A549 (cell line): ENCODE measurements at regions not wholly inside any gene's neighbourhood (a gene's known extent, or its start where the extent isn't known, plus 50 kb on each side); places are given as distances from the start of the nearest gene placed in this dataset.

Source experiments
- ATAC-seq, 2 experiments: fragments of 200-7000 bp in 1 of 2; fragments of >200 bp in 1 of 2; cut with Nextera tagmentation in 1 of 2; cut with Tn5 transposase in 1 of 2; 3 replicates each; pipeline versions ENCODE4 v1.8.0 to v1.9.1; 2018 to 2020; ENCODE audit warnings: mild to moderate bottlenecking in 1 of 2, moderate library complexity in 1 of 2
- CTCF ChIA-PET: fragments of 300-600 bp; sonication (Branson Sonifier 250); formaldehyde crosslinking; extraction: SDS; loops from one replicate; lab custom pipeline; 2021; ENCODE audit warnings: antibody characterized with exemption, inconsistent platforms; lab: Yijun Ruan, JAX
- POLR2A ChIA-PET: fragments of 350-600 bp; formaldehyde crosslinking; extraction: SDS; loops from one replicate; lab custom pipeline; 2021; ENCODE audit warnings: antibody characterized with exemption, inconsistent platforms; lab: Yijun Ruan, JAX
- DNase-seq, 2 experiments: peaks; one replicate each; pipeline versions ENCODE4 v3.0.0 to v3.0.0-alpha.2; 2011 to 2016; ENCODE audit warnings: low read depth in 1 of 2, low spot score in 1 of 2
- FAIRE-seq: peaks from 2 replicates; lab custom pipeline; 2011; peaks lifted over from hg19 to GRCh38; lab: Jason Lieb, UNC
- H3K27ac ChIP-seq, 2 experiments: fragments of >200 bp; sonication (Bioruptor Twin); formaldehyde crosslinking; 3 replicates each; pipeline ENCODE4 v1.5.1; 2016 to 2017
- H3K4me1 ChIP-seq: fragments of >200 bp; sonication (Bioruptor Twin); formaldehyde crosslinking; 3 replicates; pipeline ENCODE4 v1.6.1; 2016
- H3K4me2 ChIP-seq: fragments of >200 bp; sonication (Bioruptor Twin); formaldehyde crosslinking; 3 replicates; pipeline ENCODE4 v1.6.1; 2016
- H3K4me3 ChIP-seq: fragments of >200 bp; sonication (Bioruptor Twin); formaldehyde crosslinking; 3 replicates; pipeline ENCODE4 v1.5.1; 2016
- H3K9me3 ChIP-seq: fragments of >200 bp; sonication (Bioruptor Twin); formaldehyde crosslinking; 3 replicates; pipeline ENCODE4 v1.6.1; 2016
- BHLHE40 ChIP-seq: IDR thresholded peaks from 2 replicates; pipeline ENCODE4 v1.6.1; 2012; ENCODE audit warnings: low read depth, low read length, inconsistent platforms
- CBX2 ChIP-seq: fragments of 200-600 bp; sonication (generic); IDR thresholded peaks from 2 replicates; pipeline ENCODE4 v1.6.1; 2016; ENCODE audit warnings: low read depth, mild to moderate bottlenecking, borderline replicate concordance
- CHD2 ChIP-seq: fragments of 150-350 bp; IDR thresholded peaks from 2 replicates; pipeline ENCODE4 v1.6.1; 2014; ENCODE audit warnings: low read length; ENCODE audit not compliant: partially characterized antibody
- EHMT2 ChIP-seq: fragments of 200-600 bp; sonication (generic); IDR thresholded peaks from 2 replicates; pipeline ENCODE4 v1.6.1; 2016; ENCODE audit warnings: antibody characterized with exemption, low read depth, mild to moderate bottlenecking, moderate library complexity
- EP300 ChIP-seq, 2 experiments: fragments of >200 bp; sonication (Bioruptor Twin); formaldehyde crosslinking; IDR thresholded peaks; 2 replicates in 1 of 2; 3 replicates in 1 of 2; pipeline ENCODE4 v1.6.1; 2016 to 2017
- FOSL2 ChIP-seq, 2 experiments: fragments of 450-650 bp in 1 of 2; fragments of >200 bp in 1 of 2; sonication (Bioruptor Twin) in 1 of 2; formaldehyde crosslinking; IDR thresholded peaks; 2 replicates each; pipeline versions ENCODE4 v1.5.0 to v1.6.1; 2016 to 2020; ENCODE audit warnings: mild to moderate bottlenecking in 1 of 2, moderate library complexity in 1 of 2
- HOXB13 ChIP-seq: fragments of 250-450 bp; sonication (Bioruptor Pico); IDR thresholded peaks from 2 replicates; pipeline ENCODE4 v1.5.0; 2020; ENCODE audit warnings: low read depth, mild to moderate bottlenecking, moderate library complexity
- HOXB5 ChIP-seq: fragments of 250-450 bp; sonication (Bioruptor Pico); IDR thresholded peaks from 2 replicates; pipeline ENCODE4 v1.5.0; 2020; ENCODE audit warnings: mild to moderate bottlenecking, moderate library complexity
- NFE2L2 ChIP-seq: fragments of 150-350 bp; conservative IDR thresholded peaks from 2 replicates; pipeline ENCODE4 v1.6.1; 2014; ENCODE audit warnings: low read length
- NR3C1 ChIP-seq: fragments of >200 bp; sonication (Bioruptor Twin); formaldehyde crosslinking; IDR thresholded peaks from 3 replicates; pipeline ENCODE4 v1.6.1; 2017
- POLR2A ChIP-seq: IDR thresholded peaks from 2 replicates; pipeline ENCODE4 v1.6.1; 2012; ENCODE audit warnings: mild to moderate bottlenecking, low read length
- RAD21 ChIP-seq, 2 experiments: fragments of >200 bp in 1 of 2; sonication (Bioruptor Twin) in 1 of 2; formaldehyde crosslinking in 1 of 2; IDR thresholded peaks in 1 of 2; conservative IDR thresholded peaks in 1 of 2; 2 replicates in 1 of 2; 3 replicates in 1 of 2; pipeline ENCODE4 v1.6.1; 2012 to 2018; ENCODE audit warnings: inconsistent platforms in 1 of 2
- RFX5 ChIP-seq: fragments of 450-650 bp; IDR thresholded peaks from 2 replicates; pipeline ENCODE4 v1.7.1; 2014; ENCODE audit warnings: antibody characterized with exemption, mild to moderate bottlenecking, moderate library complexity
- TFCP2L1 ChIP-seq: fragments of 250-450 bp; sonication (Bioruptor Pico); IDR thresholded peaks from 2 replicates; pipeline ENCODE4 v1.5.0; 2021; ENCODE audit warnings: mild to moderate bottlenecking
- ZC3H11A ChIP-seq: fragments of 450-650 bp; IDR thresholded peaks from 2 replicates; pipeline ENCODE4 v1.6.1; 2014; ENCODE audit warnings: antibody characterized with exemption, mild to moderate bottlenecking
- ZFP36 ChIP-seq: fragments of 450-650 bp; IDR thresholded peaks from 2 replicates; pipeline ENCODE4 v1.6.1; 2014; ENCODE audit warnings: borderline replicate concordance; ENCODE audit not compliant: partially characterized antibody
- WGBS: methylation state at CpG from one replicate; pipeline ENCODE4 v1.1.6; 2017; ENCODE audit errors: missing lambda C conversion rate; 5-methylcytosine and 5-hydroxymethylcytosine counted together
- TF ChIP-seq, protein P1 (sequence below): IDR thresholded peaks from 2 replicates; pipeline ENCODE4 v1.6.1; 2012; ENCODE audit warnings: low read depth, borderline replicate concordance
- TF ChIP-seq, protein P2 (sequence below): fragments of 250-450 bp; sonication (Bioruptor Pico); IDR thresholded peaks from 2 replicates; pipeline ENCODE4 v1.5.0; 2021; ENCODE audit warnings: mild to moderate bottlenecking, moderate library complexity, borderline replicate concordance
- TF ChIP-seq, protein P3 (sequence below): fragments of 200-600 bp; sonication (generic); IDR thresholded peaks from 2 replicates; pipeline ENCODE4 v1.6.1; 2016; ENCODE audit warnings: antibody characterized with exemption, mild to moderate bottlenecking, moderate library complexity
- TF ChIP-seq, protein P4 (sequence below): fragments of 450-650 bp; IDR thresholded peaks from 2 replicates; pipeline ENCODE4 v1.6.1; 2014; ENCODE audit warnings: antibody characterized with exemption
- TF ChIP-seq, protein P5 (sequence below): fragments of 150-350 bp; IDR thresholded peaks from 2 replicates; pipeline ENCODE4 v1.6.1; 2014; ENCODE audit warnings: low read depth, mild to moderate bottlenecking, low read length

DNA sequence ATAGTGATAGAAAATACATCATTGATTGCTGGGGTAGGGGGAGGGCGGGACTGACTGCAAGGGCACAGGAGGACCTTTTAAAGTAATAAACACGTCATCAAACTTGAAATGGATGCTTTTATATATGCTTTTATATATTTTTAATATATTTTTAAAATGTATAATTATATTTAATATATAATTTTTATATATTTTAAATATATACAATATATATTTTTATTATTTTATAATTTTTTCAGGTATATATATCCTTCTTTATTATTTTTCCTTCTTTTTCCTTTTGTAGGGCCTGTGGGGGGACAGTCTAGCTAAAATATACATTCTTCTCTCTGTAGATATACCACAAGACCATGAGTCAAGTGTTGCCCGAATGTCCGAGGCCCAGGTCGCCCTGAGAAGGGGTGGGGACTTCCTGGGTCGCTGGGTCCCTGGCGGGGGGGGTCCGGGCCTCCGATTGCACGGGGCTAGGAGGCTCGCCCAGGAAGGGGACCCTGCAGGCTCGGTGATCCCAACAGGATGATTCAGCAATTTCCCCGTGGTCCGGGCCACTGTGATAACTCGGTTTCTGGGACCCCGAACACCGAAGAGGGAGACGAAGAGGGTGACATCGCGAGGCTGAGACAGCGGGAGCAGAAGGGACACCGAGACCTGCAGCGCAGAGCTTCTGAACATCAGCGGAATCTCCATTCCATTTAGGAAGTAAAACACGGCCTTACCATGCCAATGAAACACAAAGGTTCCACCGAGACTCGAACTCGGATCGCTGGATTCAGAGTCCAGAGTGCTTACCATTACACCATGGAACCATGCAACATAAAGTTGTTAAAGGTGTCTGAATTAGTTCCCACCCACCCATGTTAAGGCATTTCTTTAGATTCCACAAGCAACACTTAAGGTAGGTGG lies 112.5 kb upstream of the NBPF11 start (continued):
- TF ChIP-seq CHD2 (peak; percentile 73), NR3C1 (no peak), EP300 (IDR thresholded peaks at IDR 0.05) (0 out of 5 replicates have a peak, but pooled peaks of 1 of the 2 experiments have one; percentile 15), NFE2L2 (peak; percentile 95), CBX2 (no peak), TFCP2L1 (no peak), HOXB5 (CRISPR knock-in tag) (no peak), POLR2A (no peak), HOXB13 (CRISPR knock-in tag) (no peak), FOSL2 (IDR thresholded peaks at IDR 0.05) (no peak), FOSL2 (CRISPR knock-in tag; IDR thresholded peaks at IDR 0.05) (peak; percentile 73), RFX5 (peak; percentile 58; the same call in 1 of the 2 replicates), ZC3H11A (no peak), BHLHE40 (no peak), ZFP36 (peak; percentile 33)
- TF ChIP-seq, protein P1, sequence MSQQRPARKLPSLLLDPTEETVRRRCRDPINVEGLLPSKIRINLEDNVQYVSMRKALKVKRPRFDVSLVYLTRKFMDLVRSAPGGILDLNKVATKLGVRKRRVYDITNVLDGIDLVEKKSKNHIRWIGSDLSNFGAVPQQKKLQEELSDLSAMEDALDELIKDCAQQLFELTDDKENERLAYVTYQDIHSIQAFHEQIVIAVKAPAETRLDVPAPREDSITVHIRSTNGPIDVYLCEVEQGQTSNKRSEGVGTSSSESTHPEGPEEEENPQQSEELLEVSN, result no peak
- TF ChIP-seq, protein P2, sequence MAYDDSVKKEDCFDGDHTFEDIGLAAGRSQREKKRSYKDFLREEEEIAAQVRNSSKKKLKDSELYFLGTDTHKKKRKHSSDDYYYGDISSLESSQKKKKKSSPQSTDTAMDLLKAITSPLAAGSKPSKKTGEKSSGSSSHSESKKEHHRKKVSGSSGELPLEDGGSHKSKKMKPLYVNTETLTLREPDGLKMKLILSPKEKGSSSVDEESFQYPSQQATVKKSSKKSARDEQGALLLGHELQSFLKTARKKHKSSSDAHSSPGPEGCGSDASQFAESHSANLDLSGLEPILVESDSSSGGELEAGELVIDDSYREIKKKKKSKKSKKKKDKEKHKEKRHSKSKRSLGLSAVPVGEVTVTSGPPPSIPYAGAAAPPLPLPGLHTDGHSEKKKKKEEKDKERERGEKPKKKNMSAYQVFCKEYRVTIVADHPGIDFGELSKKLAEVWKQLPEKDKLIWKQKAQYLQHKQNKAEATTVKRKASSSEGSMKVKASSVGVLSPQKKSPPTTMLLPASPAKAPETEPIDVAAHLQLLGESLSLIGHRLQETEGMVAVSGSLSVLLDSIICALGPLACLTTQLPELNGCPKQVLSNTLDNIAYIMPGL (CRISPR knock-in tag), result 0 out of 2 replicates have a peak, but pooled peaks have one; percentile 40
- TF ChIP-seq, protein P3, sequence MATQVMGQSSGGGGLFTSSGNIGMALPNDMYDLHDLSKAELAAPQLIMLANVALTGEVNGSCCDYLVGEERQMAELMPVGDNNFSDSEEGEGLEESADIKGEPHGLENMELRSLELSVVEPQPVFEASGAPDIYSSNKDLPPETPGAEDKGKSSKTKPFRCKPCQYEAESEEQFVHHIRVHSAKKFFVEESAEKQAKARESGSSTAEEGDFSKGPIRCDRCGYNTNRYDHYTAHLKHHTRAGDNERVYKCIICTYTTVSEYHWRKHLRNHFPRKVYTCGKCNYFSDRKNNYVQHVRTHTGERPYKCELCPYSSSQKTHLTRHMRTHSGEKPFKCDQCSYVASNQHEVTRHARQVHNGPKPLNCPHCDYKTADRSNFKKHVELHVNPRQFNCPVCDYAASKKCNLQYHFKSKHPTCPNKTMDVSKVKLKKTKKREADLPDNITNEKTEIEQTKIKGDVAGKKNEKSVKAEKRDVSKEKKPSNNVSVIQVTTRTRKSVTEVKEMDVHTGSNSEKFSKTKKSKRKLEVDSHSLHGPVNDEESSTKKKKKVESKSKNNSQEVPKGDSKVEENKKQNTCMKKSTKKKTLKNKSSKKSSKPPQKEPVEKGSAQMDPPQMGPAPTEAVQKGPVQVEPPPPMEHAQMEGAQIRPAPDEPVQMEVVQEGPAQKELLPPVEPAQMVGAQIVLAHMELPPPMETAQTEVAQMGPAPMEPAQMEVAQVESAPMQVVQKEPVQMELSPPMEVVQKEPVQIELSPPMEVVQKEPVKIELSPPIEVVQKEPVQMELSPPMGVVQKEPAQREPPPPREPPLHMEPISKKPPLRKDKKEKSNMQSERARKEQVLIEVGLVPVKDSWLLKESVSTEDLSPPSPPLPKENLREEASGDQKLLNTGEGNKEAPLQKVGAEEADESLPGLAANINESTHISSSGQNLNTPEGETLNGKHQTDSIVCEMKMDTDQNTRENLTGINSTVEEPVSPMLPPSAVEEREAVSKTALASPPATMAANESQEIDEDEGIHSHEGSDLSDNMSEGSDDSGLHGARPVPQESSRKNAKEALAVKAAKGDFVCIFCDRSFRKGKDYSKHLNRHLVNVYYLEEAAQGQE, result 0 out of 2 replicates have a peak, but pooled peaks have one; percentile 26
- TF ChIP-seq, protein P4, sequence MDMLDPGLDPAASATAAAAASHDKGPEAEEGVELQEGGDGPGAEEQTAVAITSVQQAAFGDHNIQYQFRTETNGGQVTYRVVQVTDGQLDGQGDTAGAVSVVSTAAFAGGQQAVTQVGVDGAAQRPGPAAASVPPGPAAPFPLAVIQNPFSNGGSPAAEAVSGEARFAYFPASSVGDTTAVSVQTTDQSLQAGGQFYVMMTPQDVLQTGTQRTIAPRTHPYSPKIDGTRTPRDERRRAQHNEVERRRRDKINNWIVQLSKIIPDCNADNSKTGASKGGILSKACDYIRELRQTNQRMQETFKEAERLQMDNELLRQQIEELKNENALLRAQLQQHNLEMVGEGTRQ, result 0 out of 2 replicates have a peak, but pooled peaks have one; percentile 30

DNA sequence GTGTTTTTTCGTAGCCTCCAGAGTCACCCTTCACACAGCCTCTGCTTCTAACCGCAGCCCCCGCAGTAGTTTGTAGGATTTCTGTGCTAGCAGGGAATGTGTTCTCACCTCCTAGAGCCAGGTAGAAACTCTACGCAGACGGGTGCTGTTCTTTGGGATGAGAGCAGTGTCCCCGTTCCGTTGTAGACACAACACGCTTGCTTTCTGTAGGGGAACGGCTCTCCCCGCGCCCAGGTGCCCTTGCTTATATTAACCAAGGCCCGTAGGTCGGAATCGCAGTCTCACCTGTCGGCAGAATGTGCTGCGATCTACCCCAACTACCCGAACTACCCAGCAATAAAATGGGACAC lies 111.8 kb upstream of the NBPF11 start:
- Histone ChIP-seq H3K4me2 (peak overlapping the region; percentile 96), H3K4me1 (0 out of 3 replicates have a peak, but pooled peaks cover 3% of the 10 kb centered on the region), H3K4me3 (peak overlapping the region; percentile 52), H3K27ac (peak overlapping the region; percentile 80 to 90), H3K9me3 (no peaks in the 10 kb centered on the region)
- TF ChIP-seq RAD21 (conservative IDR thresholded peaks at IDR 0.05 in 1 of 2, IDR thresholded peaks at IDR 0.05 in 1 of 2) (0 out of 5 replicates have a peak, but pooled peaks of 1 of the 2 experiments have one; percentile 0), EHMT2 (no peak)
- TF ChIP-seq, protein P5, sequence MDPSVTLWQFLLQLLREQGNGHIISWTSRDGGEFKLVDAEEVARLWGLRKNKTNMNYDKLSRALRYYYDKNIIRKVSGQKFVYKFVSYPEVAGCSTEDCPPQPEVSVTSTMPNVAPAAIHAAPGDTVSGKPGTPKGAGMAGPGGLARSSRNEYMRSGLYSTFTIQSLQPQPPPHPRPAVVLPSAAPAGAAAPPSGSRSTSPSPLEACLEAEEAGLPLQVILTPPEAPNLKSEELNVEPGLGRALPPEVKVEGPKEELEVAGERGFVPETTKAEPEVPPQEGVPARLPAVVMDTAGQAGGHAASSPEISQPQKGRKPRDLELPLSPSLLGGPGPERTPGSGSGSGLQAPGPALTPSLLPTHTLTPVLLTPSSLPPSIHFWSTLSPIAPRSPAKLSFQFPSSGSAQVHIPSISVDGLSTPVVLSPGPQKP, result no peak
- FAIRE-seq, result no peak
- POLR2A ChIA-PET, result interaction anchor here (0.8 to 3.1 kb wide), 14 partner anchors 9 to 1887 kb away, joined by 3 to 104 read pairs (median 6); partner anchors contain the start of genes ACP6 and NBPF11
- 2% methylated on average over 15 of the region's 17 CpGs for WGBS
- DNase-seq, result peak in 1 of 2 experiments; percentile 7
- CTCF ChIA-PET, result interaction anchor here (1.2 kb wide), 1 partner anchor 52 kb away, joined by 3 read pairs; no protein-coding TSS in a partner anchor
- ATAC-seq, result peak in 1 of 2 experiments; percentile 6; a peak in 3 of 6 replicates
